GM12878 (cell line): ENCODE measurements at regions not wholly inside any gene's neighbourhood (a gene's known extent, or its start where the extent isn't known, plus 50 kb on each side); places are given as distances from the start of the nearest gene placed in this dataset.

Experiments used
- ATAC-seq: fragments of 200-7000 bp; cut with Tn5 transposase; 3 replicates; pipeline ENCODE4 v1.9.1; 2020; ENCODE audit warnings: mild to moderate bottlenecking, moderate library complexity
- BruUV-seq: library from RNA; stranded (reverse); fragments of 400-500 nt; replicated peaks from 2 replicates; lab custom pipeline; 2021; lab: Mats Ljungman, UMichigan
- CTCF ChIA-PET: fragments of 300-600 bp; sonication (Branson Sonifier 250); formaldehyde crosslinking; extraction: SDS; loops from one replicate; lab custom pipeline; 2021; ENCODE audit warnings: inconsistent platforms; lab: Yijun Ruan, JAX
- POLR2A ChIA-PET: fragments of 350-600 bp; formaldehyde crosslinking; extraction: SDS; loops from one replicate; lab custom pipeline; 2021; ENCODE audit warnings: inconsistent platforms; lab: Charles Lee
- RAD21 ChIA-PET: fragments of 300-600 bp; sonication (Branson Sonifier 250); formaldehyde crosslinking; loops from one replicate; lab custom pipeline; 2023; ENCODE audit warnings: antibody characterized with exemption; ENCODE audit not compliant: unreplicated experiment; lab: Charles Lee
- SMC1A ChIA-PET: fragments of 300-600 bp; sonication (Branson Sonifier 250); formaldehyde crosslinking; loops from one replicate; lab custom pipeline; 2023; ENCODE audit not compliant: unreplicated experiment, uncharacterized antibody; lab: Charles Lee
- DNase-seq: peaks from one replicate; pipeline ENCODE4 v3.0.0-alpha.2; 2011; ENCODE audit warnings: low read depth, low spot score
- FAIRE-seq: peaks from 3 replicates; lab custom pipeline; 2011; peaks lifted over from hg19 to GRCh38; lab: Jason Lieb, UNC
- H2AFZ ChIP-seq: 2 replicates; pipeline ENCODE4 v1.6.0; 2011; ENCODE audit warnings: low read depth, low read length, control low read depth; ENCODE audit not compliant: control insufficient read depth
- H3K27ac ChIP-seq: 2 replicates; pipeline ENCODE4 v1.5.1; 2011; ENCODE audit warnings: control low read depth; ENCODE audit not compliant: control insufficient read depth, insufficient read depth
- H3K27me3 ChIP-seq, 2 experiments: replicated peaks in 1 of 2; 2 replicates each; pipeline versions ENCODE4 v1.6.0 to v1.6.1; 2011; ENCODE audit warnings: low read length in 1 of 2; ENCODE audit not compliant: control insufficient read depth in 2 of 2, insufficient read depth in 2 of 2
- H3K36me3 ChIP-seq, 2 experiments: 2 replicates each; pipeline ENCODE4 v1.5.1; 2011; ENCODE audit warnings: low read length in 1 of 2; ENCODE audit not compliant: control insufficient read depth in 2 of 2, insufficient read depth in 2 of 2
- H3K4me1 ChIP-seq: 2 replicates; pipeline ENCODE4 v1.6.1; 2011; ENCODE audit warnings: mild to moderate bottlenecking, low read length, moderate library complexity, mixed read lengths; ENCODE audit not compliant: control insufficient read depth, insufficient read depth
- H3K4me2 ChIP-seq: 2 replicates; pipeline ENCODE4 v1.6.0; 2011; ENCODE audit warnings: control low read depth; ENCODE audit not compliant: control insufficient read depth, insufficient read depth
- H3K4me3 ChIP-seq: fragments of 200-600 bp; sonication (generic); 2 replicates; pipeline ENCODE4 v1.5.1; 2016
- H3K79me2 ChIP-seq: 2 replicates; pipeline ENCODE4 v1.6.0; 2011; ENCODE audit warnings: low read length; ENCODE audit not compliant: control insufficient read depth, insufficient read depth
- H3K9ac ChIP-seq: 2 replicates; pipeline ENCODE4 v1.8.0; 2011; ENCODE audit warnings: low read length, control low read depth, mixed read lengths; ENCODE audit not compliant: control insufficient read depth, insufficient read depth
- H3K9me3 ChIP-seq: replicated peaks from 3 replicates; pipeline ENCODE4 v1.5.1; 2011; ENCODE audit warnings: mild to moderate bottlenecking, low read length; ENCODE audit not compliant: control insufficient read depth, insufficient read depth
- H4K20me1 ChIP-seq: 2 replicates; pipeline ENCODE4 v1.6.0; 2011; ENCODE audit not compliant: control insufficient read depth, insufficient read depth
- E4F1 ChIP-seq: fragments of 450-650 bp; IDR thresholded peaks from 2 replicates; pipeline ENCODE4 v1.6.1; 2018; ENCODE audit warnings: borderline replicate concordance, mild to moderate bottlenecking; ENCODE audit not compliant: partially characterized antibody
- EGR1 ChIP-seq, 2 experiments: IDR thresholded peaks; 1 replicate in 1 of 2; 2 replicates in 1 of 2; pipeline ENCODE4 v1.6.1; 2011 to 2012; ENCODE audit warnings: low read depth in 2 of 2, low read length in 2 of 2, borderline replicate concordance in 1 of 2, mild to moderate bottlenecking in 1 of 2, moderate library complexity in 1 of 2
- ESRRA ChIP-seq: IDR thresholded peaks from 2 replicates; pipeline ENCODE4 v1.6.1; 2012; ENCODE audit warnings: mild to moderate bottlenecking, low read length, improper control_type of control experiment
- GABPA ChIP-seq: IDR thresholded peaks from 2 replicates; pipeline ENCODE4 v1.6.1; 2014; ENCODE audit warnings: antibody characterized with exemption, low read depth, mild to moderate bottlenecking, inconsistent platforms
- MEF2A ChIP-seq: IDR thresholded peaks from 2 replicates; pipeline ENCODE4 v1.6.1; 2011; ENCODE audit warnings: low read depth, mild to moderate bottlenecking, low read length, moderate library complexity; ENCODE audit not compliant: insufficient read depth
- MEF2B ChIP-seq: fragments of 450-650 bp; IDR thresholded peaks from 2 replicates; pipeline ENCODE4 v1.6.1; 2018; ENCODE audit warnings: mild to moderate bottlenecking, moderate library complexity; ENCODE audit not compliant: partially characterized antibody, poor library complexity, severe bottlenecking
- NFIC ChIP-seq: IDR thresholded peaks from 2 replicates; pipeline ENCODE4 v1.6.1; 2012; ENCODE audit warnings: low read depth, mild to moderate bottlenecking, inconsistent platforms, low read length, moderate library complexity
- NKRF ChIP-seq: fragments of 450-650 bp; conservative IDR thresholded peaks from 2 replicates; pipeline ENCODE4 v1.6.1; 2017; ENCODE audit warnings: mild to moderate bottlenecking, moderate library complexity
- RELA ChIP-seq: fragments of 450-650 bp; IDR thresholded peaks from 2 replicates; pipeline ENCODE4 v1.8.0; 2014; ENCODE audit warnings: borderline replicate concordance; ENCODE audit not compliant: partially characterized antibody
- TCF12 ChIP-seq: IDR thresholded peaks from 2 replicates; pipeline ENCODE4 v1.6.1; 2011; ENCODE audit warnings: low read depth, mild to moderate bottlenecking, low read length
- USF2 ChIP-seq: IDR thresholded peaks from 2 replicates; pipeline ENCODE4 v1.6.1; 2011; ENCODE audit warnings: low read depth, low read length, improper control_type of control experiment, borderline replicate concordance
- WGBS: methylation state at CpG from one replicate; pipeline ENCODE4 v1.1.6; 2016; ENCODE audit warnings: low lambda C conversion rate; ENCODE audit not compliant: insufficient replicate concordance, insufficient coverage; ENCODE audit errors: missing lambda C conversion rate; 5-methylcytosine and 5-hydroxymethylcytosine counted together
- in situ Hi-C: fragments of 300-500 bp; cut with MboI; formaldehyde crosslinking; loops from 9 replicates; pipeline ENCODE4 v1.14.3; 2018; ENCODE audit warnings: mixed read lengths
- intact Hi-C: fragments of 100-400 bp; cut with micrococcal nuclease; formaldehyde crosslinking; loops from one replicate; pipeline ENCODE4 v1.14.2; 2022; ENCODE audit not compliant: unreplicated experiment
- TF ChIP-seq, protein P1 (sequence below): fragments of 450-650 bp; IDR thresholded peaks from 2 replicates; pipeline ENCODE4 v1.6.1; 2017; ENCODE audit warnings: antibody characterized with exemption, mild to moderate bottlenecking, moderate library complexity

DNA sequence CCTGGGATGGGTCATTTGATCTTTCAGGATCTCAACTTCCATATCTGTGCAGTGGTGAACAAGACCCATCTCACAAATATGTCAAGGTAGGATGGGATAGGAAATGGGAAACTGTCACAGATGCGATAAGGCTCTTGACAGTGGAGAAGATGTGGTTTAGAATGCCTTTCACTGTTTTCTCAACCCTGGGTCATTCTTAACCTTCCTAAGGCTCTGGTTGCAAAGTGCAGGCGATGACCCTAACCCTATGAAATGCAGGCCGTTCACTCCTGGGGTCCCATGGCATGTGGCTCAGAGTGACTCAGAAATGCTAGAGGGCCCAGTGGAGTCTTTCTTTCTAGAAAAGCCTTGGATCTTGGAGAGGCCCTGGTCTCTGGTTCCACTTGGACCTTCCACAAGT lies 61.7 kb downstream of the FOXA2 start:
- no peaks in the 10 kb centered on the region for H3K36me3 ChIP-seq
- intact Hi-C loops, result no loop called here
- SMC1A ChIA-PET, result no interaction called here
- no peak for TF ChIP-seq NFIC
- no peak for TF ChIP-seq MEF2A
- no peak for TF ChIP-seq NKRF
- no peak for TF ChIP-seq ESRRA
- no peak for TF ChIP-seq GABPA
- TF ChIP-seq TCF12, result no peak
- no peak for TF ChIP-seq USF2
- TF ChIP-seq EGR1 (IDR thresholded peaks at IDR 0.05; ENCODE audit: borderline replicate concordance in 1 of 2, low read depth in 2 of 2, low read length in 2 of 2), result no peak
- TF ChIP-seq, protein P1, sequence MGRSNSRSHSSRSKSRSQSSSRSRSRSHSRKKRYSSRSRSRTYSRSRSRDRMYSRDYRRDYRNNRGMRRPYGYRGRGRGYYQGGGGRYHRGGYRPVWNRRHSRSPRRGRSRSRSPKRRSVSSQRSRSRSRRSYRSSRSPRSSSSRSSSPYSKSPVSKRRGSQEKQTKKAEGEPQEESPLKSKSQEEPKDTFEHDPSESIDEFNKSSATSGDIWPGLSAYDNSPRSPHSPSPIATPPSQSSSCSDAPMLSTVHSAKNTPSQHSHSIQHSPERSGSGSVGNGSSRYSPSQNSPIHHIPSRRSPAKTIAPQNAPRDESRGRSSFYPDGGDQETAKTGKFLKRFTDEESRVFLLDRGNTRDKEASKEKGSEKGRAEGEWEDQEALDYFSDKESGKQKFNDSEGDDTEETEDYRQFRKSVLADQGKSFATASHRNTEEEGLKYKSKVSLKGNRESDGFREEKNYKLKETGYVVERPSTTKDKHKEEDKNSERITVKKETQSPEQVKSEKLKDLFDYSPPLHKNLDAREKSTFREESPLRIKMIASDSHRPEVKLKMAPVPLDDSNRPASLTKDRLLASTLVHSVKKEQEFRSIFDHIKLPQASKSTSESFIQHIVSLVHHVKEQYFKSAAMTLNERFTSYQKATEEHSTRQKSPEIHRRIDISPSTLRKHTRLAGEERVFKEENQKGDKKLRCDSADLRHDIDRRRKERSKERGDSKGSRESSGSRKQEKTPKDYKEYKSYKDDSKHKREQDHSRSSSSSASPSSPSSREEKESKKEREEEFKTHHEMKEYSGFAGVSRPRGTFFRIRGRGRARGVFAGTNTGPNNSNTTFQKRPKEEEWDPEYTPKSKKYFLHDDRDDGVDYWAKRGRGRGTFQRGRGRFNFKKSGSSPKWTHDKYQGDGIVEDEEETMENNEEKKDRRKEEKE, result no peak
- TF ChIP-seq E4F1, result no peak
- no peak for TF ChIP-seq MEF2B
- TF ChIP-seq RELA, result no peak
- TF ChIP-seq, all 136 proteins: peak for 0
- Histone ChIP-seq H3K4me1 (no peaks in the 10 kb centered on the region), H4K20me1 (no peaks in the 10 kb centered on the region), H2AFZ (no peak overlapping the region), H3K4me3 (no peak overlapping the region), H3K9ac (no peak overlapping the region), H3K9me3 (no peaks in the 10 kb centered on the region), H3K79me2 (no peaks in the 10 kb centered on the region), H3K27me3 (no peaks in the 10 kb centered on the region; a peak in 1 of 4 replicates), H3K4me2 (no peak overlapping the region), H3K27ac (no peak overlapping the region)
- ChIA-PET CTCF (no interaction called here), RAD21 (no interaction called here), POLR2A (no interaction called here)
- ATAC-seq, result no peak
- FAIRE-seq, result no peak
- WGBS, result 33% methylated on average over 3 of the region's 3 CpGs
- BruUV-seq, result no TSS peak
- in situ Hi-C loops, result no loop called here
- no peak for DNase-seq
